Neural progenitor cell (in vitro differentiated cells): ENCODE measurements at regions not wholly inside any gene's neighbourhood (a gene's known extent, or its start where the extent isn't known, plus 50 kb on each side); places are given as distances from the start of the nearest gene placed in this dataset.

Experiments used
- DNase-seq: peaks from one replicate; pipeline ENCODE4 v3.0.0-alpha.2; 2016; ENCODE audit warnings: low spot score
- H2AFZ ChIP-seq: fragments of 200-600 bp; sonication (generic); replicated peaks from 2 replicates; pipeline ENCODE4 v1.6.1; 2016; ENCODE audit warnings: antibody characterized with exemption
- H3F3A ChIP-seq: fragments of 200-600 bp; sonication (generic); 2 replicates; pipeline ENCODE4 v1.6.1; 2016; ENCODE audit warnings: antibody characterized with exemption, low read depth
- H3K27ac ChIP-seq: fragments of 200-600 bp; sonication (generic); 2 replicates; pipeline ENCODE4 v1.5.1; 2016; ENCODE audit warnings: mild to moderate bottlenecking
- H3K27me3 ChIP-seq: fragments of 200-600 bp; sonication (generic); 2 replicates; pipeline ENCODE4 v1.6.1; 2016; ENCODE audit warnings: mild to moderate bottlenecking, moderate library complexity
- H3K36me3 ChIP-seq: fragments of 200-600 bp; sonication (generic); 2 replicates; pipeline ENCODE4 v1.5.1; 2016
- H3K4me1 ChIP-seq: fragments of 200-600 bp; sonication (generic); 2 replicates; pipeline ENCODE4 v1.6.1; 2016; ENCODE audit warnings: mixed run types
- H3K4me2 ChIP-seq: fragments of 200-600 bp; sonication (generic); 2 replicates; pipeline ENCODE4 v1.6.1; 2016
- H3K4me3 ChIP-seq: fragments of 200-600 bp; sonication (generic); 2 replicates; pipeline ENCODE4 v1.5.1; 2016
- H3K79me2 ChIP-seq: fragments of 200-600 bp; sonication (generic); 2 replicates; pipeline ENCODE4 v1.6.1; 2016; ENCODE audit warnings: low read depth
- H3K9ac ChIP-seq: fragments of 200-600 bp; sonication (generic); 2 replicates; pipeline ENCODE4 v1.6.1; 2016
- H3K9me3 ChIP-seq: fragments of 200-600 bp; sonication (generic); 2 replicates; pipeline ENCODE4 v1.5.1; 2016; ENCODE audit warnings: low read depth
- H4K20me1 ChIP-seq: fragments of 200-600 bp; sonication (generic); 2 replicates; pipeline ENCODE4 v1.6.1; 2016; ENCODE audit warnings: low read depth
- H3K27ac Mint-ChIP-seq: 3 replicates; pipeline ENCODE4 v1.8.0; 2021; ENCODE audit warnings: mixed read lengths
- H3K27me3 Mint-ChIP-seq: 2 replicates; pipeline ENCODE4 v1.8.0; 2022; ENCODE audit warnings: low read depth, mild to moderate bottlenecking, inconsistent platforms, moderate library complexity, mixed read lengths; ENCODE audit not compliant: insufficient read depth
- H3K36me3 Mint-ChIP-seq: 3 replicates; pipeline ENCODE4 v1.8.0; 2021; ENCODE audit warnings: mixed read lengths
- H3K4me1 Mint-ChIP-seq: 3 replicates; pipeline ENCODE4 v1.8.0; 2021; ENCODE audit warnings: mixed read lengths
- H3K4me3 Mint-ChIP-seq: 3 replicates; pipeline ENCODE4 v1.8.0; 2021; ENCODE audit warnings: mild to moderate bottlenecking, moderate library complexity, mixed read lengths
- H3K9me3 Mint-ChIP-seq: 3 replicates; pipeline ENCODE4 v1.8.0; 2020; ENCODE audit warnings: mixed read lengths
- CTCF ChIP-seq: fragments of 200-600 bp; sonication (generic); IDR thresholded peaks from 2 replicates; pipeline ENCODE4 v1.5.1; 2017; ENCODE audit warnings: antibody characterized with exemption, mild to moderate bottlenecking
- EZH2 ChIP-seq: fragments of 200-600 bp; sonication (generic); IDR thresholded peaks from 2 replicates; pipeline ENCODE4 v1.6.1; 2017; ENCODE audit warnings: antibody characterized with exemption, mild to moderate bottlenecking, moderate library complexity
- EZH2phosphoT487 ChIP-seq: fragments of 200-600 bp; sonication (generic); IDR thresholded peaks from 2 replicates; pipeline ENCODE4 v1.6.1; 2017; ENCODE audit warnings: antibody characterized with exemption

- Mint-ChIP-seq H3K36me3 (no peaks in the 10 kb centered on the region), H3K27ac (no peak overlapping the region), H3K27me3 (no peaks in the 10 kb centered on the region), H3K4me1 (no peaks in the 10 kb centered on the region), H3K4me3 (no peak overlapping the region), H3K9me3 (no peaks in the 10 kb centered on the region)
- no peak overlapping the region for H3K4me2 ChIP-seq
- no peaks in the 10 kb centered on the region for H3K79me2 ChIP-seq
- no peak overlapping the region for H3K9ac ChIP-seq
- no peaks in the 10 kb centered on the region for H3K27me3 ChIP-seq
- no peaks in the 10 kb centered on the region for H3K36me3 ChIP-seq
- no peaks in the 10 kb centered on the region for H3F3A ChIP-seq
- H2AFZ ChIP-seq, result no peak overlapping the region
- no peaks in the 10 kb centered on the region for H4K20me1 ChIP-seq
- H3K4me3 ChIP-seq, result no peak overlapping the region
- no peak for DNase-seq
- no peaks in the 10 kb centered on the region for H3K4me1 ChIP-seq
- no peaks in the 10 kb centered on the region for H3K9me3 ChIP-seq
- TF ChIP-seq CTCF (no peak), EZH2 (no peak), EZH2phosphoT487 (no peak)
- no peak overlapping the region for H3K27ac ChIP-seq
These were observed 416.3 kb upstream of the OR4E1 start for GRCh38 chr14:22089940-22090339.

GRCh38 chr14:22088614-22089342, 415.2 kb upstream of the OR4E1 start:
- no peak overlapping the region for H3K4me3 ChIP-seq
- H3K79me2 ChIP-seq, result no peaks in the 10 kb centered on the region
- no peaks in the 10 kb centered on the region for H4K20me1 ChIP-seq
- Mint-ChIP-seq H3K27ac (no peak overlapping the region), H3K4me1 (no peaks in the 10 kb centered on the region), H3K36me3 (no peaks in the 10 kb centered on the region), H3K27me3 (no peaks in the 10 kb centered on the region), H3K9me3 (no peaks in the 10 kb centered on the region), H3K4me3 (no peak overlapping the region)
- H3K27me3 ChIP-seq, result no peaks in the 10 kb centered on the region
- no peak overlapping the region for H3K9ac ChIP-seq
- H3K4me1 ChIP-seq, result no peaks in the 10 kb centered on the region
- no peaks in the 10 kb centered on the region for H3F3A ChIP-seq
- H2AFZ ChIP-seq, result no peak overlapping the region
- H3K27ac ChIP-seq, result no peak overlapping the region
- TF ChIP-seq EZH2phosphoT487, result no peak
- no peak for TF ChIP-seq CTCF
- TF ChIP-seq EZH2, result no peak
- H3K4me2 ChIP-seq, result no peak overlapping the region
- no peaks in the 10 kb centered on the region for H3K36me3 ChIP-seq
- no peaks in the 10 kb centered on the region for H3K9me3 ChIP-seq
- DNase-seq, result no peak

- no peak overlapping the region for H3K27ac ChIP-seq
- TF ChIP-seq EZH2 (no peak), CTCF (no peak), EZH2phosphoT487 (no peak)
- no peak overlapping the region for H3K4me3 ChIP-seq
- DNase-seq, result no peak
- no peak overlapping the region for H3K9ac ChIP-seq
- Mint-ChIP-seq H3K27ac (no peak overlapping the region), H3K36me3 (no peaks in the 10 kb centered on the region), H3K9me3 (no peaks in the 10 kb centered on the region), H3K4me1 (no peaks in the 10 kb centered on the region), H3K27me3 (no peaks in the 10 kb centered on the region), H3K4me3 (no peak overlapping the region)
- H4K20me1 ChIP-seq, result no peaks in the 10 kb centered on the region
- H3K4me2 ChIP-seq, result no peak overlapping the region
- no peaks in the 10 kb centered on the region for H3K27me3 ChIP-seq
- H3K4me1 ChIP-seq, result no peaks in the 10 kb centered on the region
- no peak overlapping the region for H2AFZ ChIP-seq
- H3K9me3 ChIP-seq, result no peaks in the 10 kb centered on the region
- no peaks in the 10 kb centered on the region for H3K79me2 ChIP-seq
- H3K36me3 ChIP-seq, result no peaks in the 10 kb centered on the region
- no peaks in the 10 kb centered on the region for H3F3A ChIP-seq
These were observed 412.5 kb upstream of the OR4E1 start for GRCh38 chr14:22086131-22086530.
